Endothelial cell of umbilical vein (primary cell): ENCODE measurements at regions not wholly inside any gene's neighbourhood (a gene's known extent, or its start where the extent isn't known, plus 50 kb on each side); places are given as distances from the start of the nearest gene placed in this dataset.

Experiments used
- CTCF ChIP-seq, 2 donors: IDR thresholded peaks; 1 replicate in 1 of 2; 2 replicates in 1 of 2; pipeline ENCODE4 v1.5.1; 2011; ENCODE audit warnings: low read length in 2 of 2, mild to moderate bottlenecking in 2 of 2, moderate library complexity in 2 of 2, control low read depth in 1 of 2, inconsistent platforms in 1 of 2, low read depth in 1 of 2; ENCODE audit not compliant: insufficient read depth in 1 of 2; ENCODE audit errors: extremely low read depth in 1 of 2
- JUN ChIP-seq: IDR thresholded peaks from 2 replicates; pipeline ENCODE4 v1.6.1; 2011; ENCODE audit warnings: borderline replicate concordance, low read depth; ENCODE audit not compliant: insufficient read length, insufficient read depth
- MYC ChIP-seq: IDR thresholded peaks from one replicate; pipeline ENCODE4 v1.6.1; 2011; ENCODE audit warnings: mild to moderate bottlenecking, low read depth, low read length
- POLR2AphosphoS5 ChIP-seq: IDR thresholded peaks from 2 replicates; pipeline ENCODE4 v1.6.1; 2012; ENCODE audit warnings: low read depth, mild to moderate bottlenecking, control low read depth, low read length, moderate library complexity; ENCODE audit not compliant: insufficient read depth

- TF ChIP-seq JUN (no peak), POLR2AphosphoS5 (no peak), CTCF (IDR thresholded peaks at IDR 0.05; ENCODE audit: extremely low read depth in 1 of 2, insufficient read depth in 1 of 2, low read depth in 1 of 2, low read length in 2 of 2) (no peak), MYC (no peak)
Measured at GRCh38 chr15:69756440-69756839, 303.8 kb downstream of the RPLP1 start.
